ENCODE measurements at regions not wholly inside any gene's neighbourhood (a gene's known extent, or its start where the extent isn't known, plus 50 kb on each side); places are given as distances from the start of the nearest gene placed in this dataset.

DNA sequence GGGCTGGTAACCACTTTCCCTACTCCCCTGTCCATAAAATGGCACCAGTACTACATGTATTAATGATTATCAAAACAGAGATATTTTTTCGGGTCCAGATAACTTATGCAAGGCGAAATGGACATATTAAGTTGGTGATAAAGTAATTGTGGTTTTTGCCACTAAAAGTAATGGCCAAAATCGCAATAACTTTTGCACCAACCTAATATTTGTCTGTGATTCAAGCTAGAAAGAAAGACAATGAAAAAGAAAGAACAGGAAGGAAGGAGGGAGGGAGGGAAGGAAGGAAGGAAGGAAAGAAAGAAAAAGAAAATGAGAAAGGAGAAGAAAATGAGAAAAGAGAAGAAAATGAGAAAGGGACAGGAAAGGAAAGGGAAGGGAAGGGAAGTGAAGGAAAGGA is 922.9 kb downstream of the TBC1D32 start:
- TF ChIP-seq, protein P1, sequence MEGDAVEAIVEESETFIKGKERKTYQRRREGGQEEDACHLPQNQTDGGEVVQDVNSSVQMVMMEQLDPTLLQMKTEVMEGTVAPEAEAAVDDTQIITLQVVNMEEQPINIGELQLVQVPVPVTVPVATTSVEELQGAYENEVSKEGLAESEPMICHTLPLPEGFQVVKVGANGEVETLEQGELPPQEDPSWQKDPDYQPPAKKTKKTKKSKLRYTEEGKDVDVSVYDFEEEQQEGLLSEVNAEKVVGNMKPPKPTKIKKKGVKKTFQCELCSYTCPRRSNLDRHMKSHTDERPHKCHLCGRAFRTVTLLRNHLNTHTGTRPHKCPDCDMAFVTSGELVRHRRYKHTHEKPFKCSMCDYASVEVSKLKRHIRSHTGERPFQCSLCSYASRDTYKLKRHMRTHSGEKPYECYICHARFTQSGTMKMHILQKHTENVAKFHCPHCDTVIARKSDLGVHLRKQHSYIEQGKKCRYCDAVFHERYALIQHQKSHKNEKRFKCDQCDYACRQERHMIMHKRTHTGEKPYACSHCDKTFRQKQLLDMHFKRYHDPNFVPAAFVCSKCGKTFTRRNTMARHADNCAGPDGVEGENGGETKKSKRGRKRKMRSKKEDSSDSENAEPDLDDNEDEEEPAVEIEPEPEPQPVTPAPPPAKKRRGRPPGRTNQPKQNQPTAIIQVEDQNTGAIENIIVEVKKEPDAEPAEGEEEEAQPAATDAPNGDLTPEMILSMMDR (IDR thresholded peaks at IDR 0.05), result no peak
- TF ChIP-seq POLR2A (IDR thresholded peaks at IDR 0.05), result no peak

Data from uterus (tissue), 2 donors.